Loucy (cell line): ENCODE measurements at regions not wholly inside any gene's neighbourhood (a gene's known extent, or its start where the extent isn't known, plus 50 kb on each side); places are given as distances from the start of the nearest gene placed in this dataset.

Experiments used
- H2AFZ ChIP-seq: fragments of 200-600 bp; sonication (generic); 2 replicates; pipeline ENCODE4 v1.6.0; 2016; ENCODE audit warnings: antibody characterized with exemption, mild to moderate bottlenecking, low read length, moderate library complexity
- H3F3A ChIP-seq: fragments of 200-600 bp; 2 replicates; pipeline ENCODE4 v1.6.0; 2016; ENCODE audit warnings: antibody characterized with exemption, low read depth, mild to moderate bottlenecking
- H3K27me3 ChIP-seq: fragments of 200-600 bp; sonication (generic); 2 replicates; pipeline ENCODE4 v1.6.1; 2014; ENCODE audit warnings: low read length, mild to moderate bottlenecking; ENCODE audit not compliant: insufficient read depth, poor library complexity, severe bottlenecking
- H3K36me3 ChIP-seq: fragments of 200-600 bp; sonication (generic); 2 replicates; pipeline ENCODE4 v1.6.1; 2016; ENCODE audit warnings: low read length; ENCODE audit not compliant: insufficient read depth
- H3K4me1 ChIP-seq: fragments of 200-600 bp; sonication (generic); 2 replicates; pipeline ENCODE4 v1.5.1; 2014; ENCODE audit warnings: low read length, mild to moderate bottlenecking; ENCODE audit not compliant: insufficient read depth, poor library complexity, severe bottlenecking
- H3K4me2 ChIP-seq: fragments of 200-600 bp; sonication (generic); 2 replicates; pipeline ENCODE4 v1.6.0; 2014; ENCODE audit warnings: antibody characterized with exemption, low read length, low read depth, mild to moderate bottlenecking; ENCODE audit not compliant: poor library complexity, severe bottlenecking
- H3K4me3 ChIP-seq: fragments of 200-600 bp; sonication (generic); 2 replicates; pipeline ENCODE4 v1.5.1; 2014; ENCODE audit warnings: low read length, mild to moderate bottlenecking, mixed read lengths; ENCODE audit not compliant: poor library complexity, severe bottlenecking
- H3K79me2 ChIP-seq: fragments of 200-600 bp; sonication (generic); 2 replicates; pipeline ENCODE4 v1.6.1; 2014; ENCODE audit warnings: low read length; ENCODE audit not compliant: insufficient read depth
- H3K9ac ChIP-seq: fragments of 200-600 bp; sonication (generic); 2 replicates; pipeline ENCODE4 v1.6.0; 2014; ENCODE audit warnings: mild to moderate bottlenecking, low read depth, low read length, moderate library complexity; ENCODE audit not compliant: poor library complexity, severe bottlenecking
- H3K9me2 ChIP-seq: fragments of 200-600 bp; sonication (generic); replicated peaks from 2 replicates; pipeline ENCODE4 v1.6.1; 2016; ENCODE audit warnings: low read depth, low read length, mixed read lengths
- H3K9me3 ChIP-seq: fragments of 200-600 bp; sonication (generic); 2 replicates; pipeline ENCODE4 v1.6.1; 2014; ENCODE audit warnings: mild to moderate bottlenecking, antibody characterized with exemption, low read length, low read depth; ENCODE audit not compliant: insufficient read depth
- H4K20me1 ChIP-seq: fragments of 200-600 bp; sonication (generic); 2 replicates; pipeline ENCODE4 v1.6.0; 2014; ENCODE audit warnings: antibody characterized with exemption, low read length, mild to moderate bottlenecking; ENCODE audit not compliant: insufficient read depth, poor library complexity, severe bottlenecking
- CTCF ChIP-seq: fragments of 200-600 bp; sonication (generic); conservative IDR thresholded peaks from 2 replicates; pipeline ENCODE4 v1.5.1; 2014; ENCODE audit warnings: mild to moderate bottlenecking, antibody characterized with exemption, low read length
- EZH2phosphoT487 ChIP-seq: fragments of 200-600 bp; IDR thresholded peaks from 2 replicates; pipeline ENCODE4 v1.6.1; 2018; ENCODE audit warnings: antibody characterized with exemption, mild to moderate bottlenecking, moderate library complexity, borderline replicate concordance

GRCh38 chr1:199743227-199743626 lies 284.3 kb upstream of the NR5A2 start:
- TF ChIP-seq EZH2phosphoT487 (no peak), CTCF (no peak)
- Histone ChIP-seq H3K4me3 (no peak overlapping the region), H3K9me2 (no peaks in the 10 kb centered on the region), H4K20me1 (no peaks in the 10 kb centered on the region), H3K9ac (no peak overlapping the region), H3K27me3 (no peaks in the 10 kb centered on the region), H2AFZ (no peak overlapping the region), H3K36me3 (no peaks in the 10 kb centered on the region), H3F3A (no peaks in the 10 kb centered on the region), H3K4me1 (no peaks in the 10 kb centered on the region), H3K9me3 (no peaks in the 10 kb centered on the region), H3K79me2 (no peaks in the 10 kb centered on the region), H3K4me2 (no peak overlapping the region)

GRCh38 chr1:199746666-199747384 lies 280.7 kb upstream of the NR5A2 start:
- no peak overlapping the region for H3K4me3 ChIP-seq

GRCh38 chr1:199747984-199748383 lies 279.5 kb upstream of the NR5A2 start:
- Histone ChIP-seq H4K20me1 (no peaks in the 10 kb centered on the region), H3K79me2 (no peaks in the 10 kb centered on the region), H3K9ac (no peak overlapping the region), H3K36me3 (no peaks in the 10 kb centered on the region), H3K4me3 (no peak overlapping the region), H2AFZ (no peak overlapping the region), H3K27me3 (no peaks in the 10 kb centered on the region), H3K9me3 (no peaks in the 10 kb centered on the region), H3K4me1 (no peaks in the 10 kb centered on the region), H3K9me2 (no peaks in the 10 kb centered on the region), H3K4me2 (no peak overlapping the region), H3F3A (no peaks in the 10 kb centered on the region)
- TF ChIP-seq CTCF = no peak
- TF ChIP-seq EZH2phosphoT487 = no peak

More at GRCh38 chr1:199746666-199747384, 280.7 kb upstream of the NR5A2 start:
- H3K4me1 ChIP-seq = no peaks in the 10 kb centered on the region
- H3K9me3 ChIP-seq = no peaks in the 10 kb centered on the region
- H3K9ac ChIP-seq = no peak overlapping the region
- no peak for TF ChIP-seq EZH2phosphoT487
- TF ChIP-seq CTCF = no peak
- no peaks in the 10 kb centered on the region for H3K9me2 ChIP-seq
- no peaks in the 10 kb centered on the region for H3K27me3 ChIP-seq
- no peaks in the 10 kb centered on the region for H4K20me1 ChIP-seq
- H2AFZ ChIP-seq = no peak overlapping the region
- H3K36me3 ChIP-seq = no peaks in the 10 kb centered on the region
- no peaks in the 10 kb centered on the region for H3F3A ChIP-seq
- H3K79me2 ChIP-seq = no peaks in the 10 kb centered on the region
- H3K4me2 ChIP-seq = no peak overlapping the region
